Testis (tissue), 2 donors: ENCODE measurements at regions not wholly inside any gene's neighbourhood (a gene's known extent, or its start where the extent isn't known, plus 50 kb on each side); places are given as distances from the start of the nearest gene placed in this dataset.

Experiments used
- DNase-seq: peaks from one replicate; pipeline ENCODE4 v3.0.0-alpha.2; 2019
- H3K27ac ChIP-seq, 2 donors: fragments of 200-600 bp; sonication (generic); one replicate each; pipeline ENCODE4 v1.5.1; 2019
- H3K27me3 ChIP-seq: fragments of 200-600 bp; sonication (generic); one replicate; pipeline ENCODE4 v1.5.1; 2019
- H3K36me3 ChIP-seq: fragments of 200-600 bp; sonication (generic); one replicate; pipeline ENCODE4 v1.5.1; 2017; ENCODE audit warnings: low read depth; ENCODE audit errors: missing control alignments
- H3K4me1 ChIP-seq: fragments of 200-600 bp; sonication (generic); one replicate; pipeline ENCODE4 v1.5.1; 2019
- H3K4me3 ChIP-seq, 2 donors: fragments of 200-600 bp; sonication (generic); one replicate each; pipeline ENCODE4 v1.5.1; 2017 to 2019
- H3K9me3 ChIP-seq: fragments of 200-600 bp; sonication (generic); one replicate; pipeline ENCODE4 v1.5.1; 2017
- CTCF ChIP-seq, 3 experiments: fragments of 450-650 bp in 2 of 3; fragments of 200-600 bp in 1 of 3; sonication (generic) in 1 of 3; IDR thresholded peaks; one replicate each; pipeline ENCODE4 v1.5.1; 2016 to 2019; ENCODE audit warnings: antibody characterized with exemption in 3 of 3, mild to moderate bottlenecking in 2 of 3, moderate library complexity in 1 of 3
- POLR2A ChIP-seq: fragments of 450-650 bp; IDR thresholded peaks from one replicate; pipeline ENCODE4 v1.6.1; 2017; ENCODE audit warnings: antibody characterized with exemption, mild to moderate bottlenecking, moderate library complexity
- WGBS, 2 donors: methylation state at CpG; one replicate each; pipeline ENCODE4 v1.1.5; 2018; 5-methylcytosine and 5-hydroxymethylcytosine counted together
- intact Hi-C: fragments of 100-400 bp; cut with DNase I; formaldehyde crosslinking; loops from one replicate; pipeline ENCODE4 v1.15.1; 2023; ENCODE audit warnings: low total_unique reads

- Histone ChIP-seq H3K4me3 (no peak overlapping the region), H3K27ac (no peak overlapping the region), H3K9me3 (no peaks in the 10 kb centered on the region), H3K36me3 (no peaks in the 10 kb centered on the region), H3K4me1 (no peaks in the 10 kb centered on the region), H3K27me3 (no peaks in the 10 kb centered on the region)
- no peak for DNase-seq
- WGBS, 2 donors = 27 to 29% methylated on average over 2 of the region's 2 CpGs
- intact Hi-C loops = no loop called here
- TF ChIP-seq POLR2A (no peak), CTCF (IDR thresholded peaks at IDR 0.05) (no peak)
Observed at GRCh38 chr6:9977411-9977810, 437.5 kb downstream of the TFAP2A start.

- TF ChIP-seq CTCF (IDR thresholded peaks at IDR 0.05) (no peak), POLR2A (no peak)
- intact Hi-C loops = no loop called here
- WGBS, 2 donors = 77 to 88% methylated on average over 5 of the region's 5 CpGs
Observed at GRCh38 chr6:9961646-9962045, 453.2 kb downstream of the TFAP2A start.

GRCh38 chr6:9957215-9957759, 457.6 kb downstream of the TFAP2A start:
- H3K4me3 ChIP-seq = no peak overlapping the region
- H3K4me1 ChIP-seq = no peaks in the 10 kb centered on the region
- no peak overlapping the region for H3K27ac ChIP-seq
- H3K36me3 ChIP-seq = no peaks in the 10 kb centered on the region
- no peak for DNase-seq
- H3K27me3 ChIP-seq = no peaks in the 10 kb centered on the region
- no peaks in the 10 kb centered on the region for H3K9me3 ChIP-seq
- intact Hi-C loops = no loop called here
- 86 to 98% methylated on average over 2 of the region's 2 CpGs for WGBS, 2 donors
- no peak for TF ChIP-seq CTCF (IDR thresholded peaks at IDR 0.05)
- no peak for TF ChIP-seq POLR2A

More at GRCh38 chr6:9961646-9962045, 453.2 kb downstream of the TFAP2A start:
- H3K27me3 ChIP-seq = no peaks in the 10 kb centered on the region
- H3K4me1 ChIP-seq = no peaks in the 10 kb centered on the region
- no peak for DNase-seq
- H3K9me3 ChIP-seq = no peaks in the 10 kb centered on the region
- H3K36me3 ChIP-seq = no peaks in the 10 kb centered on the region
- H3K4me3 ChIP-seq = no peak overlapping the region
- H3K27ac ChIP-seq = no peak overlapping the region

- no peaks in the 10 kb centered on the region for H3K9me3 ChIP-seq
- TF ChIP-seq POLR2A (no peak), CTCF (IDR thresholded peaks at IDR 0.05) (no peak)
- no peaks in the 10 kb centered on the region for H3K27me3 ChIP-seq
- intact Hi-C loops = no loop called here
- no peaks in the 10 kb centered on the region for H3K4me1 ChIP-seq
- no peaks in the 10 kb centered on the region for H3K36me3 ChIP-seq
- no peak overlapping the region for H3K27ac ChIP-seq
- H3K4me3 ChIP-seq = no peak overlapping the region
- 63 to 76% methylated on average over 3 of the region's 3 CpGs for WGBS, 2 donors
- no peak for DNase-seq
Observed at GRCh38 chr6:9948678-9949077, 466.2 kb downstream of the TFAP2A start.

- 71 to 74% methylated on average over 5 of the region's 5 CpGs for WGBS, 2 donors
- TF ChIP-seq CTCF (IDR thresholded peaks at IDR 0.05) (no peak), POLR2A (no peak)
- Histone ChIP-seq H3K4me1 (no peaks in the 10 kb centered on the region), H3K9me3 (no peaks in the 10 kb centered on the region), H3K4me3 (no peak overlapping the region), H3K36me3 (no peaks in the 10 kb centered on the region), H3K27me3 (no peaks in the 10 kb centered on the region), H3K27ac (no peak overlapping the region)
- DNase-seq = no peak
- intact Hi-C loops = no loop called here
Observed at GRCh38 chr6:9943986-9944385, 470.9 kb downstream of the TFAP2A start.
